H1 (cell line): ENCODE measurements at regions not wholly inside any gene's neighbourhood (a gene's known extent, or its start where the extent isn't known, plus 50 kb on each side); places are given as distances from the start of the nearest gene placed in this dataset.

Source experiments
- CTCF ChIA-PET: fragments of 300-600 bp; sonication (Branson Sonifier 250); formaldehyde crosslinking; loops from one replicate; lab custom pipeline; 2021; ENCODE audit not compliant: partially characterized antibody; lab: Charles Lee
- POLR2A ChIA-PET: fragments of 300-600 bp; sonication (Branson Sonifier 250); formaldehyde crosslinking; loops from one replicate; lab custom pipeline; 2021; ENCODE audit warnings: inconsistent platforms; ENCODE audit not compliant: partially characterized antibody; lab: Charles Lee
- DNase-seq, 2 experiments: peaks; one replicate each; pipeline versions ENCODE4 v3.0.0 to v3.0.0-alpha.2; 2010 to 2022; ENCODE audit warnings: low spot score in 2 of 2, low read depth in 1 of 2, mixed read lengths in 1 of 2
- FAIRE-seq: peaks from 2 replicates; lab custom pipeline; 2011; peaks lifted over from hg19 to GRCh38; lab: Jason Lieb, UNC
- H2AFZ ChIP-seq: 2 replicates; pipeline ENCODE4 v1.8.1; 2012; ENCODE audit warnings: low read length, inconsistent platforms
- H2AK5ac ChIP-seq: 2 replicates; pipeline ENCODE4 v1.6.1; 2013; ENCODE audit warnings: low read depth, low read length
- H2BK120ac ChIP-seq: replicated peaks from 2 replicates; pipeline ENCODE3; 2013; ENCODE audit warnings: low read depth, low read length, inconsistent platforms
- H2BK12ac ChIP-seq: 2 replicates; pipeline ENCODE4 v1.6.1; 2013; ENCODE audit warnings: low read depth, low read length
- H2BK15ac ChIP-seq: 2 replicates; pipeline ENCODE4 v1.6.1; 2013; ENCODE audit warnings: low read length
- H2BK20ac ChIP-seq: 2 replicates; pipeline ENCODE4 v1.6.1; 2013; ENCODE audit warnings: low read length
- H2BK5ac ChIP-seq: 2 replicates; pipeline ENCODE4 v1.6.1; 2013; ENCODE audit warnings: low read depth, low read length
- H3K14ac ChIP-seq: 2 replicates; pipeline ENCODE4 v1.6.1; 2013; ENCODE audit warnings: inconsistent platforms; ENCODE audit not compliant: insufficient read length
- H3K18ac ChIP-seq: 2 replicates; pipeline ENCODE4 v1.6.1; 2013; ENCODE audit warnings: low read length; ENCODE audit errors: extremely low read depth
- H3K23ac ChIP-seq: 2 replicates; pipeline ENCODE4 v1.6.1; 2013; ENCODE audit warnings: inconsistent platforms; ENCODE audit not compliant: insufficient read length
- H3K23me2 ChIP-seq: 2 replicates; pipeline ENCODE4 v1.6.1; 2013; ENCODE audit warnings: low read depth, low read length
- H3K27ac ChIP-seq: 2 replicates; pipeline ENCODE4 v1.6.1; 2011; ENCODE audit warnings: low read depth, low read length, inconsistent platforms
- H3K27me3 ChIP-seq, 4 experiments: replicated peaks in 1 of 4; 1 replicate in 1 of 4; 2 replicates in 3 of 4; pipeline versions ENCODE4 v1.6.1 to v1.8.1; 2011 to 2013; ENCODE audit warnings: low read length in 3 of 4, mild to moderate bottlenecking in 3 of 4, inconsistent platforms in 2 of 4, mixed read lengths in 2 of 4, moderate library complexity in 1 of 4; ENCODE audit not compliant: control insufficient read depth in 3 of 4, insufficient read depth in 3 of 4; ENCODE audit errors: extremely low read depth in 1 of 4
- H3K36me3 ChIP-seq, 4 experiments: 2 replicates each; pipeline versions ENCODE4 v1.6.1 to v1.8.1; 2011 to 2013; ENCODE audit warnings: mild to moderate bottlenecking in 4 of 4, low read length in 3 of 4, moderate library complexity in 2 of 4, control low read depth in 1 of 4, inconsistent platforms in 1 of 4; ENCODE audit not compliant: insufficient read depth in 4 of 4, control insufficient read depth in 2 of 4
- H3K4ac ChIP-seq: replicated peaks from 2 replicates; pipeline ENCODE3; 2013; ENCODE audit warnings: low read length, low read depth, mixed read lengths, inconsistent platforms; ENCODE audit not compliant: insufficient read length
- H3K4me1 ChIP-seq, 4 experiments: replicated peaks in 1 of 4; 1 replicate in 1 of 4; 2 replicates in 3 of 4; pipeline versions ENCODE4 v1.6.1 to v1.8.1; 2011 to 2013; ENCODE audit warnings: low read length in 3 of 4, inconsistent platforms in 2 of 4, mixed read lengths in 1 of 4; ENCODE audit not compliant: insufficient read depth in 4 of 4, control insufficient read depth in 3 of 4
- H3K4me2 ChIP-seq, 2 experiments: 2 replicates each; pipeline versions ENCODE4 v1.6.1 to v1.8.1; 2011 to 2013; ENCODE audit warnings: low read depth in 2 of 2, low read length in 2 of 2, control low read depth in 1 of 2, inconsistent platforms in 1 of 2, mild to moderate bottlenecking in 1 of 2; ENCODE audit not compliant: insufficient read depth in 1 of 2
- H3K4me3 ChIP-seq, 4 experiments: fragments of 200-600, 300-600 bp in 1 of 4; sonication (generic), shearing (Covaris generic), sonication (Bioruptor Twin) in 1 of 4; 2 replicates each; pipeline versions ENCODE4 v1.5.1 to v1.8.1; 2011 to 2016; ENCODE audit warnings: low read length in 4 of 4, low read depth in 3 of 4, control low read depth in 2 of 4, inconsistent platforms in 2 of 4, mild to moderate bottlenecking in 2 of 4, mixed read lengths in 1 of 4, moderate library complexity in 1 of 4; ENCODE audit not compliant: insufficient read depth in 2 of 4; ENCODE audit errors: extremely low read depth in 1 of 4
- H3K56ac ChIP-seq: replicated peaks from 2 replicates; pipeline ENCODE3; 2013; ENCODE audit warnings: low read depth, mild to moderate bottlenecking, mixed read lengths, low read length, inconsistent platforms; ENCODE audit not compliant: insufficient read length
- H3K79me1 ChIP-seq: 2 replicates; pipeline ENCODE4 v1.6.1; 2013; ENCODE audit warnings: low read depth, low read length, control low read depth
- H3K79me2 ChIP-seq, 2 experiments: 2 replicates each; pipeline versions ENCODE4 v1.6.1 to v1.8.1; 2012 to 2013; ENCODE audit warnings: low read length in 2 of 2, mild to moderate bottlenecking in 2 of 2, inconsistent platforms in 1 of 2; ENCODE audit not compliant: insufficient read depth in 2 of 2, control insufficient read depth in 1 of 2
- H3K9ac ChIP-seq, 4 experiments: replicated peaks in 1 of 4; 1 replicate in 1 of 4; 2 replicates in 3 of 4; pipeline versions ENCODE4 v1.6.1 to v1.8.1; 2011 to 2013; ENCODE audit warnings: low read depth in 3 of 4, low read length in 3 of 4, control low read depth in 2 of 4, mild to moderate bottlenecking in 2 of 4, moderate library complexity in 2 of 4, inconsistent platforms in 1 of 4; ENCODE audit errors: extremely low read depth in 1 of 4
- H3K9me3 ChIP-seq, 2 experiments: 2 replicates each; pipeline versions ENCODE4 v1.6.1 to v1.8.1; 2012 to 2013; ENCODE audit warnings: mild to moderate bottlenecking in 2 of 2, moderate library complexity in 2 of 2, control low read depth in 1 of 2, inconsistent platforms in 1 of 2, low read depth in 1 of 2, low read length in 1 of 2, mixed read lengths in 1 of 2; ENCODE audit not compliant: insufficient read depth in 2 of 2
- H4K20me1 ChIP-seq, 2 experiments: replicated peaks in 1 of 2; 2 replicates each; pipeline versions ENCODE3 to v1.8.1; 2011 to 2013; ENCODE audit warnings: inconsistent platforms in 2 of 2, low read length in 2 of 2, mild to moderate bottlenecking in 1 of 2; ENCODE audit not compliant: insufficient read depth in 2 of 2, control insufficient read depth in 1 of 2
- H4K5ac ChIP-seq: 2 replicates; pipeline ENCODE4 v1.6.1; 2013; ENCODE audit warnings: low read length, low read depth, mixed read lengths, inconsistent platforms; ENCODE audit not compliant: insufficient read length
- H4K8ac ChIP-seq: 2 replicates; pipeline ENCODE4 v1.8.0; 2013; ENCODE audit warnings: mild to moderate bottlenecking, moderate library complexity, low read length, inconsistent platforms; ENCODE audit not compliant: insufficient read depth; ENCODE audit errors: extremely low read depth
- H4K91ac ChIP-seq: replicated peaks from 2 replicates; pipeline ENCODE3; 2013; ENCODE audit warnings: low read length, mixed read lengths, inconsistent platforms; ENCODE audit not compliant: insufficient read length
- BACH1 ChIP-seq: IDR thresholded peaks from 2 replicates; pipeline ENCODE4 v1.6.1; 2012; ENCODE audit warnings: low read length, improper control_type of control experiment
- BRCA1 ChIP-seq: IDR thresholded peaks from 2 replicates; pipeline ENCODE4 v1.6.1; 2012; ENCODE audit warnings: low read depth, low read length, improper control_type of control experiment
- CBX8 ChIP-seq: fragments of 300-800, 300-1000 bp; sonication (generic); IDR thresholded peaks from 2 replicates; pipeline ENCODE4 v1.7.1; 2016; ENCODE audit warnings: low read depth, low read length, borderline replicate concordance
- CHD2 ChIP-seq: IDR thresholded peaks from 2 replicates; pipeline ENCODE4 v1.6.1; 2012; ENCODE audit warnings: low read length, improper control_type of control experiment
- CTBP2 ChIP-seq: IDR thresholded peaks from 2 replicates; pipeline ENCODE4 v1.7.0; 2011; ENCODE audit warnings: borderline replicate concordance, mild to moderate bottlenecking, moderate library complexity, mixed read lengths, low read length; ENCODE audit not compliant: insufficient read depth, insufficient read length
- GABPA ChIP-seq: IDR thresholded peaks from 2 replicates; pipeline ENCODE4 v1.6.1; 2011; ENCODE audit warnings: mild to moderate bottlenecking, low read length, moderate library complexity, borderline replicate concordance; ENCODE audit not compliant: insufficient read depth
- HDAC6 ChIP-seq: IDR thresholded peaks from one replicate; pipeline ENCODE4 v1.7.1; 2012; ENCODE audit warnings: low read depth, mild to moderate bottlenecking, inconsistent platforms, low read length, moderate library complexity
- KDM1A ChIP-seq: fragments of 200-600, 300-600 bp; sonication (generic); IDR thresholded peaks from 2 replicates; pipeline ENCODE4 v1.7.1; 2016; ENCODE audit warnings: mild to moderate bottlenecking, low read length, borderline replicate concordance
- KDM4A ChIP-seq: IDR thresholded peaks from one replicate; pipeline ENCODE4 v1.7.1; 2012; ENCODE audit warnings: low read depth, mild to moderate bottlenecking, moderate library complexity, low read length, inconsistent platforms; ENCODE audit not compliant: severe bottlenecking
- NRF1 ChIP-seq: IDR thresholded peaks from 2 replicates; pipeline ENCODE4 v1.6.1; 2011; ENCODE audit warnings: mild to moderate bottlenecking, low read depth, low read length, improper control_type of control experiment
- RNF2 ChIP-seq: fragments of 200-900, 300-1000 bp; sonication (generic); IDR thresholded peaks from 2 replicates; pipeline ENCODE4 v1.7.1; 2016; ENCODE audit warnings: borderline replicate concordance, low read depth, mild to moderate bottlenecking, antibody characterized with exemption, low read length; ENCODE audit not compliant: poor library complexity, severe bottlenecking; ENCODE audit errors: missing control alignments
- SIN3A ChIP-seq, 2 experiments: IDR thresholded peaks in 1 of 2; conservative IDR thresholded peaks in 1 of 2; 2 replicates each; pipeline ENCODE4 v1.6.1; 2011 to 2012; ENCODE audit warnings: low read length in 2 of 2, improper control_type of control experiment in 1 of 2, low read depth in 1 of 2, mild to moderate bottlenecking in 1 of 2
- SIX5 ChIP-seq: IDR thresholded peaks from 2 replicates; pipeline ENCODE4 v1.6.1; 2011; ENCODE audit warnings: mild to moderate bottlenecking, low read depth, low read length
- SP1 ChIP-seq: IDR thresholded peaks from 2 replicates; pipeline ENCODE4 v1.6.1; 2011; ENCODE audit warnings: low read depth, low read length
- WGBS, 2 experiments: shearing (Covaris generic) in 1 of 2; methylation state at CpG; one replicate each; pipeline versions ENCODE4 v1.1.6 to v1.1.7; 2013 to 2015; ENCODE audit warnings: low lambda C conversion rate in 2 of 2, mixed read lengths in 2 of 2, inconsistent platforms in 1 of 2, low coverage in 1 of 2, missing lambda C conversion rate in 1 of 2; ENCODE audit not compliant: insufficient replicate concordance in 2 of 2, insufficient coverage in 1 of 2, insufficient read length in 1 of 2; ENCODE audit errors: extremely low coverage in 1 of 2, missing lambda C conversion rate in 1 of 2; 5-methylcytosine and 5-hydroxymethylcytosine counted together

DNA sequence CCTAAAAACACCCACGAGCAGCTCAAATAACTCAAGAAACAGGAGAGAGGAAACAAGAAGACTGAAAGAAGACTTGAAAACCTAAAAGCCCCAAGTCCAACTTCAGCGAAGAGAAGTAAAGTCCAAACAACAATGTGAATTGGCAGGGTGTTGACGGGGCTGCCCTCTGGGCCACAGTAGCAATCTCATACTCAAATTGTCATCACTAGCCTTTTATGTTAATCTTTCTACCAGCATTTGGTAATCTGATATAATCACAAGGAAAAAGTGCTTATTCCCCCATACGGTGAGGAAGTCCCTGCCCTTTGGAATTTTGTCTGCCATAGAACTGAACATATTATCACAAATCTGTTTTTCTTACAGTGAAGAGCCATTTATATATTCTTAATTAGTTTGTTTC is 51.5 kb upstream of the IFNE start:
- Histone ChIP-seq H3K27ac (no peak overlapping the region), H2BK120ac (no peak overlapping the region), H2BK20ac (no peak overlapping the region), H4K8ac (no peak overlapping the region), H4K5ac (no peak overlapping the region), H3K14ac (no peak overlapping the region), H2BK5ac (no peak overlapping the region), H3K4me1 (no peaks in the 10 kb centered on the region), H3K9ac (no peak overlapping the region), H3K4ac (no peak overlapping the region), H3K4me3 (no peak overlapping the region), H3K18ac (no peak overlapping the region), H3K4me2 (no peak overlapping the region), H3K79me2 (no peaks in the 10 kb centered on the region), H3K36me3 (no peaks in the 10 kb centered on the region; a peak in 1 of 8 replicates), H2AFZ (no peak overlapping the region), H3K27me3 (no peaks in the 10 kb centered on the region), H2BK12ac (no peak overlapping the region), H3K79me1 (no peaks in the 10 kb centered on the region), H4K20me1 (no peaks in the 10 kb centered on the region), H2BK15ac (no peak overlapping the region), H3K9me3 (peaks cover 0 to 1% of the 10 kb centered on the region in 2 experiments; a peak in 1 of 4 replicates), H2AK5ac (no peak overlapping the region), H3K23ac (no peak overlapping the region), H3K56ac (no peak overlapping the region), H3K23me2 (no peaks in the 10 kb centered on the region), H4K91ac (no peak overlapping the region)
- CTCF ChIA-PET, result no interaction called here
- TF ChIP-seq SIX5 (no peak), CBX8 (no peak), KDM4A (no peak), HDAC6 (no peak), GABPA (no peak), SIN3A (conservative IDR thresholded peaks at IDR 0.05 in 1 of 2, IDR thresholded peaks at IDR 0.05 in 1 of 2; ENCODE audit: low read depth in 1 of 2, low read length in 2 of 2) (no peak), BACH1 (no peak), BRCA1 (no peak), NRF1 (no peak), SP1 (no peak), RNF2 (no peak), KDM1A (no peak), CTBP2 (no peak), CHD2 (no peak)
- WGBS, 2 experiments, result 66% methylated on average over 4 of the region's 4 CpGs; no CpG with 5 or more reads in 1 of the 2 experiments
- POLR2A ChIA-PET, result no interaction called here
- FAIRE-seq, result no peak
- DNase-seq, result no peak
